Ramos (cell line): ENCODE measurements at regions not wholly inside any gene's neighbourhood (a gene's known extent, or its start where the extent isn't known, plus 50 kb on each side); places are given as distances from the start of the nearest gene placed in this dataset.

ENCODE experiments used
- in situ Hi-C: fragments of 300-500 bp; cut with MboI; formaldehyde crosslinking; loops from one replicate; pipeline ENCODE4 v1.14.3; 2022; ENCODE audit warnings: low sequenced_read_pairs; ENCODE audit not compliant: unreplicated experiment

DNA sequence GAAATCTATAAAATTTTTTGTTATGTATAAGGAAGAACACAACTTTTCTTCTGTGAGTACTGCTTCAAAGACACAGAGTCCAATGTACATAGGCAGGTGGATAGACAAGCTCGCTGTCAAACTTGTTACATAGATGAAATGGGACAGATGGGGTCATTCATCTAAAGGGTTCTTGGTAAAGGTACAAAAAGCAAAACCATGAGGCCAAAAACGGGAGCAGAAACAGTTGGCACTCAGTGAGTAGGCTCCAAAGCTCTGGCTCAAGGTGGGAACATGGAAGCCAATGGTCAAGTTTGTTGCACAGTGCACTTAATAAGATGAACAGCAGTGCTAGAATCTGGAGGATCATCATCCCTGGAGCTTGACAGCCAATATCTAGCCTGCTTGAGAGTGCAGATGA lies 979.0 kb upstream of the EEF2KMT start:
- in situ Hi-C loops = no loop called here

DNA sequence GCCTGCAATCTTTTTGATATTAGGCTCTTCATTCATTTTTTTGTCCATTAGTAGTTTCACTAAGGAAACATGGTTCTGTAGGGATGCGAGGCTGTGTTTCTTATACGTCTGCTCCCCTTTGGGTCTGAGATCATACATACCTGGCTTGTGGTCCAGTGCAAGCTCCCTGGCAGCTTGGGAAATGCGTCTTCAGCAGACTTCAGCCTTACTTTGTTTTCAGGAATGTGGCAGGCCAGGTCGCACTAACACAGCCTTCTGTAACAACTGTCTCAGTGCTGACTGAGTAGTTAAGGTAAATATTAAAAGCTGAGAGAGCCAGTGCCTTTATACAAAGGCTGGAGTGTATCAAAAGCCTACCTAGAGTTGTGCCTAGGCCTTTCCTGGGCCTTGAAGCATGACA lies 970.5 kb upstream of the EEF2KMT start:
- in situ Hi-C loops = no loop called here

DNA sequence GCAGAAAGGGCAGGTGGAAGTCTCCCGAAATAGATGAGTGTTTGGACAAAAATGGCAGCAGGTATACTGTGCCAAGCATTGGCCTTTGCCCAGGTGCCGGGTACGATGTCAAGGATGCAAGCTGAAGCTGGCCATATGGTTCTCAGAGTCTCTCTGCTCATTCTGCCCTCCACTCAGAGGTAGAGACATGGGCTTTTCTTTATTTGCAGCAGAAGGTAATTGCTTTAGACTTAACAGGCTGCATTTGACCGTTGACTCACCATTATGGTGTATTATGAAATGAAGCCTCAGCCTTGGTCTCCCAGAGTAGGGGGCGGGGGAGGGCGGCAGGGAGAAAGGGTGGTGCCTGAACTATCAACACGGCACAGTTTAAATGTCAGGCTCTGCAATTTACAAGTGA lies 969.1 kb upstream of the EEF2KMT start:
- in situ Hi-C loops = no loop called here

DNA sequence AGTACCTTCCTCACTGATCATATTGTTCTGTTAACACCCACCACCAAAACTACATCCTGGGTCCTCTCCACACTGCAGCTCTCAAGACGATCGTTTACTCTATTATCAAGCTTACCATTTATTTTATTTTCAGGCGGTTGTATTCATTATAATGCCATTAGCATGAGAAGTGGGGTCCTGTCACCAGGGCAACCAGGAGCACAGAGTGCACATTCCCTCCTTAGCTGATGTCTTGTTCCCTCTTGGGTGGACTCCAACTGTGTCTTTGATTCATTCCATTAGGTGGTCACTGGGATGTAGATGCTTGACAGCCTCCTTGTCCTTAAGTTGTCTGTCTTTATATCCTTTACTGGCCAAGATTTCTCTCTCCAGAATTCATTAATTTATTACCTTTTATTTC lies 965.9 kb upstream of the EEF2KMT start:
- in situ Hi-C loops = no loop called here

DNA sequence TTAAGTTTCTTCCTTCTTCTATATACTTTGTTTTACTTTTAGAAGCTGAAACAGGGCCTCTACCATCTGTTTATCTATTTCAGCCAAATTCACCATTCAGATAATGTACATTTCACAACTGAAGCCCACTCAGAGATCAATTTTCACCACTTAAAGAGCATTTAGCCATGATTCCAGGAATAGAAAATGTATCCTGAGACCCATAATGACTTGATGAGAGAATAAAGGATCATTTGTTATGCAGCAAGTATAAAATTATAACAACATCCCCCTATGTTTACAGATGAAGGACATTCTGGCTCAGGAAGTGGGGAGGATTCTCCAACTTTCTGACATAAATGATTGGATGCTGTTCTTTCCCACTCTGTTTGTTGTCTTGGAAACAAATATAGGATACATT lies 962.1 kb upstream of the EEF2KMT start:
- in situ Hi-C loops = no loop called here

DNA sequence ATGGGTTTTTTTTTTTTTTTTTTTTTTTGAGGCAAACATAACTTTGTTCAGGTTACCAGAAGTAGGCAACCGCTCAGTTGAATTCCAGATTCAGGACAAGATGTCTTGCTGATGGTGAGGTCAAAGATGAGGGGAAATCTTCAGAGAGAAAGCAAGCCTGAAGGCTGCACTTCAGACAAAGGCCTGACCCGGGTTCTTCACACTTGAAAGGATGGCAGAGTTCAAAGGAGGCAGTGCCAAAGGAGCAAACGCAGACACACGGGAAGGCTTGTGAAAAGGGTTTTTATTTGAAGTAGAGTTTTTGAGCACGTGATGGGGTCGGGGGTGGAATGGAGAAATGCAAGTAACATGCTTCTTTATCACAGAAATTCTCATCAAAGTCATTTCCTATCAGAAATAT lies 960.2 kb upstream of the EEF2KMT start:
- in situ Hi-C loops = no loop called here

DNA sequence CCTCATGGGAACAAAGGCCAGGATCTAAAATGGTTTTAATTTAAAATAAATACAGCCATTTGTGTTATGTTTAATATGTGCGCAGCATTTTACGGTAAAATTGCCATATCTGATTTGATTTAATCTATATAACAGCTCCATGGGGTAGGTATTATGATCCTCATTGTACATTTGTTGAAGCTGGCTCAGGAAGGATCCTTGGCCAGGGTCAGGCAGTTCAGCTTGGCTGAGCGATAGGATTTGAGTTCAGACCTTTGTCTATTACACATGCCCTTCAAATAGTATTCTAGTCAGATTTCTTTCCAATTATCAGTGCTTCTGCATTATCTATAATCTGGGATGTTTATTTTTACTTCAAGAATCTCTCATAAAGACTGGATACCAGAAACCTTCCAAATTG lies 950.4 kb upstream of the EEF2KMT start:
- in situ Hi-C loops = no loop called here

DNA sequence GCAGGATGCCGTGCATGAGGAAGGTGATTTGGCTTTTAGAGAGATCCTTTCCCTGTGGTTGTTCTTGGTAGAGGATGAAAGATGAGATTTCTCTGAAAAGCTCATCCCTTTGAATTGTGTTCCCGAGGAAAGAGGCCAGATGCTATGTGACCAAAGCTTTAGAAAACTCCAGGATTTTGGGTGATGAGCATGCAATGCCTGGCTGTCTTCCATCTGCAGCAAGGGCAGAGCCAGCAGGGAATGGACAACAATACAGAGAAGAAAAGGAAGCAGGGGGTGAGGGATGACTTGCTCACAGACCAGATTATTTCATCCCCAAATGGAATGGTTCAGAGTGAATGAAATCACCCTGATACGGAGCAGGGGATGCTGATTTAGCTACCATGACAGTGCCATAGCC lies 949.7 kb upstream of the EEF2KMT start:
- in situ Hi-C loops = no loop called here

DNA sequence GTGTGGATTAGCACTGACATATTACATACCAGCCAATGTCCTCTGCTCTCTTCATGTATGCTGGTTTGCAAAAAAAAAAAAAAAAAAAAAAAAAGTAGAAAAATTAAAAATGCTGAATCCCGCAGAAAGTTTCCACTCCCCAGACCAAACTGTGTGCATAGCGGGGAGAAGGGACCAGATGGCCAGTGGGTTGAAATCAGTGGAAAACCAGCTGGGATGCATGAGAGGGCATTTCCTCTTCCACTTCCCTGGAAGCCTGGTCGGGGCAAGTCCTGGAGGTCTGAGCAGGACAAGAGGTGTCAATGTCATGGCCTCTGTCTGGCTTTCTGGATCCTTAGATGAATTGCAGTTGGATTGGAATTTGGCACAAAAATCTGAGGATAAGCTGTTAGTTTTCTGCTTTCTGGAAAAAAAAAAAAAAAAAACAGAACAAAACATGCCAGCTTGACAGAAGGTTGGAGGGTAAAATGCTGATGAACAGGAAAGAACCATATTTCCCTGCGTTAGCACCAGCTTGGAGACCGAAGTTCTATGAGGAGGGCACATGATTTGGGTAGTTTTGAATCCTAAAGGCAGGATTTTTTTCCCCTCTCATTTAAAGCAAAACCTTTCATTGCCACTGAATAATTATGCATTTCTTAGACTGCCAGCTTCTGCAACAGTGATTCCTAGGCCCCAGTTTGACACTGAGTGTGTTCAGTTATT lies 941.5 kb upstream of the EEF2KMT start:
- in situ Hi-C loops = no loop called here

DNA sequence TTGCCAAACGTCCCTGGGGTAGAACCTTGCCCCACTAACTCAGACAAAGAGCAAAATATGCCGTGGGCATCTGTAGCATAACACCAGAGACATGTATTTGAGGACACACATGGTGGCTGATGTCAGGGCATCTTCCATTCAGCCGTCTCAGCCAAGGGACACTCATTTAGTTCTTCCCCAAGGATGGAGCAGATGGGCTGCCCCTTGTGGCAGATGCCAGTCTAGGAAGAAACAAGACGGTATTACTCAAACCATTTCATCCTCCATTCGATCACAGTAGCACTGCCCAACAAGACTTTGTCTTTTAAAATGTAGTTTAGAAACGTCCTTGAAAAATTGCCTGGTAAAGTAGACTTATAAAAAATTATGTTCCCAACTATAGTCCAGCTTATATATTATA lies 937.6 kb upstream of the EEF2KMT start:
- in situ Hi-C loops = no loop called here

DNA sequence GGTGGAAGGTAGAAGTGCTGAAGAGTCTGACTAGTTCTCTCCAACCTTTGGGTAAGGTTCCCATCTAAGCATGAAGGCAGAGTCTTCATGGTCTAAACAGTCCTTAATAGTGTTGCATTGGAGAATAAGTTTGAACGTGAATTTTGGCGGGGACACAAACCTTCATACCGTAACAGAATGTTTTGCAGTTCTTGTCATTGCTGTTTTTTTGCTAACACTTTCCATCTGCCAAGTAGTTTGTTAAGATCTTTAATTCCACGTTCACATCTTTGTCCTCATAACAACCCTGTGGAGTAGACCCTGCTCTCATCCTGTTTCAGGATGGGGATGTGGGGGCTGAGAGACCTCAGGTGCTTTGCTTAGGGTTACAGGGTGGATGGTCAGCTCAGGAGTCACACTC lies 936.9 kb upstream of the EEF2KMT start:
- in situ Hi-C loops = no loop called here

DNA sequence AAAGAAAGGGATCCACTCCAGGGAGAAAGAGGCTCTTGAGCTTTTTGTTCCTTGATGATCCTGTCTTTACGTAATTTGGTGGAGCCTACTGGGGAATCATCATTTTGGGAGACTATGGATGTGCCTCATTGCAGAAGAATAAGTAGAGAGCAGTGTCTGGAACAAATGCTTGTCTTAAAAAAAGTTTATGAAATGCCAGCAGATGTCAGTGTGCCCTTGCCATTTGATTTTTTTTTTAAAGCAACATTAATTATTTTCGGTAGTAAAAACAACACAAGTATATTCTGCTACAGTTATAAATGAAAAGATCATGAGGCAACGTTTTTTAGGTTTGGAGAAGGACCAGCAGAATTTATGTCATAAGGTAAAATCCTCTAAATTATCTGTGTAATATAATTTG lies 934.8 kb upstream of the EEF2KMT start:
- in situ Hi-C loops = no loop called here

DNA sequence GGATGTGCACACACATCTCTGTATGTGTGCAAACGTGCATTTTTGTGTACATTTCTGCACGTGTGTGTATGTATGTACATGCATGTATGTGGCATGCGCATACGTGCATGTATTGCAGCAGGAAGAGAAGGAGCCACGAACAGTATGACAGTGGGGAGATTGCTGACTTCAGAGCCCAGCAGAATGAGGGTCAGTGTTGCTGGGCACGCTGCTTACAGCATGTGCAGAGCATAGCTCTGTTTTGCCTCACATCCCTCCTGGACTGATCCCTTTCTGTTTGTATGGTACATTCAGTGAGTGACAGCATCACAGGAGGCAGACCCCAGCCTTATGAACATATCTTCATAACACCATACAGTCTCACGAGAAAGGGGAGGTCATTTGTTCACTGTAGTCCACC lies 934.0 kb upstream of the EEF2KMT start:
- in situ Hi-C loops = no loop called here

DNA sequence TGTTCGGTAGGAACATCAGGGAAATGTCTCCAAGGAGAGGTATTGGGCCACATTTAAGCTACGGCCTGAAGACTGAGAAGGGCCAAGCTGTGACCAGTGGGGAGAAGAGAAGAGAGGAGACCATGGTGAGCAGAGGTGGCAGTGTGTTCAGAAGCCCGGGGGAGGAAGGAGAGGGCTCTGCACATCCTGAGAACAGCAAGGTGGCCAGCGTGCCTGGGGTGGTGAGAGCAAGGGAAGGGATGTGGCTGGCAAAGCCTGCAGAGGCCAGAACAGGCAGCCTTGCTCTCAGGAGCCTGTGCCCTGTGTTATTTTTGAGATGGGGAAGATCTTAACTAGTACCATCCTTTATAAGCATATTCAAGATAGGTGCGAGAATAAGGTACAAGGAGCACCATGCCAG lies 933.5 kb upstream of the EEF2KMT start:
- in situ Hi-C loops = no loop called here

DNA sequence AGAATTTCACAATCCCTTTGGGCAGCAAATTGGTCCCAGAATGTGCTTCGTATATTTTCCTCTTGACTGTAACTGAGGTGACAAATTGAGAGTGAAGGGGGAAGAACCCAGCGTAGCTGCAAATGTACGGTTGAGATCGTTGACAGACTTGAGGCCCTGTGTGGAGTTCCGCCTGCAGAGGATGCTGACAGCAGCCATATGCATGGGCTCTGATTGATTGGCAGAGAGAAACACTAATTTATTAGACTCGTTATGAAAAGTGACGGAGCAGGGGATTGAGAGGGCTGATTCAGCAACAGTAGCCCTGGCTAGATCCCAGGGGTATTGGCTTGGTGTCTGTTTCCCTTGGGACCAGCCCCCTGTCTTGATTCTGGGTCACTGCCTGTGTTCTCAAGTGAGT lies 930.1 kb upstream of the EEF2KMT start:
- in situ Hi-C loops = no loop called here

DNA sequence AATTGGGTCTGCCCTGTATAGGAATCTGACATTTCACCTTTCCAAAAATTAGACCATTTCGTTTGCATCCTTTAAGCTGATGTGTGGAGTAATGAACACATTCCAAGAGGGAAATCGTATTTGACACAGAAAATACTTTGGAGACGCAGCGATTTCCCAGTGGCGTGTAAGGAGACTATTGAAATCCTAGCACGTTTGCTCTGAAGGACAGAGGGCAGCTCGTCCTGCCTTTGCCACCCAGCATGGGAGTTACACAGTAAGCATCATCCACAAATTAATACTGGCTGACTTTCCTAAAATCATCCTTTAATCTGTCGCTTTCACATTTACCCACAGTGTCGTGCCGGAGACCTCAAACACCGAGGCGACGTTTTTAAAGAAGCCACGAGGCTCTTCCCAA lies 925.9 kb upstream of the EEF2KMT start:
- in situ Hi-C loops = no loop called here

DNA sequence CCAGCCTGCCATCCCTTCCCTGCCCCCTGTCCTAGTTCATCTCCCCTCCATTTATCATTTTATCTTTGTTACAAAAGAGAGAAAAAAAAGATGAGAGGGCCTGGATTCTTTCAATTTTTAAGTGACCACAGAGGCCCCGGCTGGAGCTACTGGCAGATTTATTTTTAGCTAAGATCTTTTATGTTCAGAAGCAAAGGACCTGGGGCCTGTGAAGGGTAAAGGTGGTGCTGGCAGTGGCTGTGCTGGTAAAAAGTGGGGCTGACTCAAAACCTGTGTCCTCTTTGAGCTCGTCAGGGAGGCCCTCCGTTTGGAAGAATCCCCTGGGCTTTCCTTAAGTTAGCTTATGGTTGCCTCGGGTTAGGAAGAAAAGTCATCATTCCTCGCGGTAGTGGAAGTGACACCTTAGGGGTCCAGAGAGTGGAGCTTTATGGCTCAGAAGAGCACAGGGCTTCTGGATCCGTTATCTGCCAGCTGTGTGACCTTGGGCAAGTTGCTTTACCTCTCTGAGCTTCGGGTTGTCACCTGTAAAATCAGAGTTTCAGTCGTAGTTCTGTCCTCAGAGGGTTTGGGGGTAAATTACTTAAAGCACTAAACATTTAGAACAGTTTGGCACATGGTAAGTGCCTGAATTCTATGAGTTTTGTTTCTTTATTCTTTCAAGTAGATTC lies 923.8 kb upstream of the EEF2KMT start:
- in situ Hi-C loops = no loop called here

DNA sequence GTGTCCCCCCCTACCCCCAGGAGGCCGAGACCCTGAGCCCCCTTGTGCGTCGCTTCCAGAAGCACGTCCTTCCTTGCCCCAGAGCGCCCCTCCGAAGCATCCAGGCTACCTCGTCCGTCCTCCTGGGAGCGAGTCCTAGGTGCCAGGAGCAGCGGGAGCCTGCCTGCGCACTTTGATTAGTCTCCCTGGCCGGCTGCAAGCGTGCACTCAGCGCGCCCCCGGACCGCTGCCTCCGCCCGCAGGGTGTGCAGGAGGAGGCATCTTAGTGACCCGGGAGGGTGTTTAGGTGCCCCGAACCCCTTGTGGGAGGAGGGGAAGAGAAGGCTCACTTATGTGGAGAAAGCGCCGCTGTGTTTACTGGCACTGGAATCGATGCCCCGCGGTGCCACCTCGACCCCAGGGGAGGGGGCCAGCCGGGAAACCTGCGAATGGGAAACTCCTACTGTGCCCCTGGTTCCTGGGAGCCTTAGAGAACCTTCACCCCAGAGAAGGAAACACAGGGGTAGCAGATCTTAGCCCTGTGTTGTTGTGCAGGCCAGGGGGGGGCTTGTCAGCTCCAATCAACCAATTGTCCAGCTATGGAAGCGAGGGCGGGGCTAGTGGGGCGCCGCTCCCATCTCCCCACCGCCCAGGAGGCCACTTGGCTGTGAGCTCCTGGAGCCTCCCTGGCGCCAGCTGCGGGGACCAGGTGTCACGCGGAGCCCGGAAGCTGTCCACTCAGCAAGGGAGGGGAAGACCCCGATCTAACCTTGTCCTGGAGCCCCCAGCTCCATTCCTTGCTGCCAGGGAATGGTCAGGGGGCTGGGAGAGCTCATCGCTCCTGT lies 922.8 kb upstream of the EEF2KMT start:
- in situ Hi-C loops = no loop called here

DNA sequence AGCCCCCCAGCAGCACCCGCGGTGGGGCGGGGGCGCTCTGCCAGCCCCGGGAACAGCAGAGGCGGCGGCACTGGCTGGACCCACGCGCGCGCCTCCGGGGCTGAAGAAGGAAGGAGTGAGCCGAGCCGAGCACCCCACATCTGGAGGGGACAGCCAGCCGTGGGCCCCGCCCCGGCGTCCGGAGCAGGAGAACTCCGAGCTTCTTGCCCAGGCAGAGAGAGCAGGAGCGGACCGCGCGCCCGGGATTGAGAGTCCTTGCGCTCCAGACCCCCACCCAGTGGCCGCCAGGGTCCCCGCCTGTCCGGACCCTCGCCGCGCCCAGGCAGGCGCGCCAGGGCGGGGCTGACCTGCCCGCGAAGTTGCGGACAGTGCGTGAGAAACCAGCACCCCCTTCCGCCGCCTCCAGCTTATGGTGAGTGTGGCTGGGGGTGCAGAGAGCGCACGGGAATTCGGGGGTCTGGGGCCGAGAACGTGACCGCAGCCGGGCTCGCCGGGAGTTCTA lies 921.9 kb upstream of the EEF2KMT start:
- in situ Hi-C loops = no loop called here

DNA sequence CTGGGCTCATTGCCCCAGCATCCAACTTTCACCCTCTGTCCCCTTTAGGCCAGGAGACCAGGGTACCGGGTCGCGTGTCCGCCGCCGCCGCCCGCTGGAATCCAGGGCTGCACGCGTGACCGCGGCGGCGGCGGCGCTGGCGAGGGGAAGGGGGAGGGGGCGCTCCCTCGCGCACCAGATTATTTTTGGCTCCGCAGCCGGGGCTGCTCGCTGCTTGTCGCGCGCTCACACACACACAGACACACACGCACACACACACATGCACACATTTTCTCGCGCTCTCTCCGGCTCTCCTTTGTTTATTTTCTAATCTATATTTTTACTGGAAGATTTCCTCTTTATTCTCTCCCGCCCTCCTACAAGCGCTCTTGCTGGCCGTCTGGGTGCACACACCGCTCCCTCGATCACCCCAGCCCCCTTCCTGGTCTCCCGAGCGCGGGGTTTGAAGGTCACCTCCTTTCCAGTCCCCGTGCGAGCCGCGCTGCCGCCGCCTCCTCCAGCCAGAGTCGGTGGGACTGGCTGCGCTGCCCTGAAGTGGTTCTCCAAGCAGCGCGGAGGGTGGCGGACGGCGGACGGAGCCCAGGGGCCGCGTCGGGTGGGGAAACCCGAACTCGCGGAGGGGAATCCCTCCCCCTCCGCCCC lies 921.4 kb upstream of the EEF2KMT start:
- in situ Hi-C loops = no loop called here
